Choroid plexus epithelial cell (primary cell): ENCODE measurements at regions not wholly inside any gene's neighbourhood (a gene's known extent, or its start where the extent isn't known, plus 50 kb on each side); places are given as distances from the start of the nearest gene placed in this dataset.
"Not testable (repeated sequence)": the region's sequence is repeated elsewhere in the genome, so short reads cannot be mapped to it uniquely, and the experiment has no call there.

Source experiments
- DNase-seq: peaks from one replicate; pipeline ENCODE4 v3.0.0-alpha.2; 2010; ENCODE audit warnings: low read depth
- H3K4me3 ChIP-seq: 2 replicates; pipeline ENCODE4 v1.5.1; 2011; ENCODE audit warnings: low read depth, mild to moderate bottlenecking, control low read depth, low read length, moderate library complexity
- CTCF ChIP-seq: conservative IDR thresholded peaks from 2 replicates; pipeline ENCODE4 v1.5.1; 2011; ENCODE audit warnings: low read depth, mild to moderate bottlenecking, control low read depth, inconsistent platforms, low read length, moderate library complexity

GRCh38 chr14:52124791-52125684, 56.2 kb upstream of the NID2 start:
- no peak overlapping the region for H3K4me3 ChIP-seq
- peak; percentile 93 for DNase-seq
- no peak for TF ChIP-seq CTCF

- not testable (repeated sequence) for DNase-seq
Measured at GRCh38 chr14:52122163-52122562, 53.3 kb upstream of the NID2 start.

GRCh38 chr14:52121441-52121840, 52.6 kb upstream of the NID2 start:
- H3K4me3 ChIP-seq, result no peak overlapping the region
- no peak for DNase-seq
- no peak for TF ChIP-seq CTCF

More at GRCh38 chr14:52122163-52122562, 53.3 kb upstream of the NID2 start:
- not testable (repeated sequence) for H3K4me3 ChIP-seq

- no peak for DNase-seq
- no peak for TF ChIP-seq CTCF
Measured at GRCh38 chr14:52119030-52119429, 50.2 kb upstream of the NID2 start.

More at GRCh38 chr14:52119030-52119429, 50.2 kb upstream of the NID2 start:
- H3K4me3 ChIP-seq, result no peak overlapping the region
